Aorta (tissue), 5 donors: ENCODE measurements at regions not wholly inside any gene's neighbourhood (a gene's known extent, or its start where the extent isn't known, plus 50 kb on each side); places are given as distances from the start of the nearest gene placed in this dataset.

Experiments used
- ATAC-seq: fragments of 200-7000 bp; cut with Tn5 transposase; one replicate; pipeline ENCODE4 v1.9.1; 2022; ENCODE audit warnings: moderate library complexity; ENCODE audit not compliant: low FRiP score
- DNase-seq, 2 donors: peaks; one replicate each; pipeline ENCODE4 v3.0.0-alpha.2; 2020
- H3K27ac ChIP-seq, 2 donors: one replicate each; pipeline ENCODE4 v1.5.1; 2013; ENCODE audit warnings: low read length in 2 of 2, mild to moderate bottlenecking in 2 of 2, moderate library complexity in 2 of 2, control low read depth in 1 of 2, inconsistent platforms in 1 of 2, low read depth in 1 of 2
- H3K27me3 ChIP-seq, 2 donors: one replicate each; pipeline ENCODE4 v1.6.1; 2013; ENCODE audit warnings: control low read depth in 1 of 2, low read length in 1 of 2, mild to moderate bottlenecking in 1 of 2, moderate library complexity in 1 of 2; ENCODE audit not compliant: insufficient read depth in 2 of 2, control insufficient read depth in 1 of 2
- H3K36me3 ChIP-seq, 2 donors: one replicate each; pipeline ENCODE4 v1.6.1; 2013; ENCODE audit warnings: control low read depth in 1 of 2, low read length in 1 of 2, mild to moderate bottlenecking in 1 of 2; ENCODE audit not compliant: insufficient read depth in 2 of 2, control insufficient read depth in 1 of 2
- H3K4me1 ChIP-seq, 2 donors: one replicate each; pipeline ENCODE4 v1.6.1; 2013; ENCODE audit warnings: low read length in 2 of 2, control low read depth in 1 of 2, mild to moderate bottlenecking in 1 of 2, moderate library complexity in 1 of 2; ENCODE audit not compliant: insufficient read depth in 2 of 2, control insufficient read depth in 1 of 2
- H3K4me3 ChIP-seq, 2 donors: one replicate each; pipeline ENCODE4 v1.5.1; 2013; ENCODE audit warnings: low read length in 2 of 2, control low read depth in 1 of 2, mild to moderate bottlenecking in 1 of 2
- H3K9me3 ChIP-seq: one replicate; pipeline ENCODE4 v1.6.1; 2013; ENCODE audit warnings: mild to moderate bottlenecking, low read length; ENCODE audit not compliant: control insufficient read depth
- WGBS, 2 donors: extraction: QIAGEN DNeasy Blood & Tissue Kit; methylation state at CpG; one replicate each; pipeline ENCODE4 v1.1.7; 2013; 5-methylcytosine and 5-hydroxymethylcytosine counted together
- intact Hi-C, 2 donors: fragments of 100-400 bp; cut with DNase I; formaldehyde crosslinking; loops; one replicate each; pipeline versions ENCODE4 v1.14.2 to v1.15.0; 2022
- donor health status: healthy with polysubstance abuse.
- donor health status: Bipolar disorder and iron deficiency.
- donor health status: DM: no; HTN: no; CAD: no.
- donor health status: DM: no; HTN: no; CAD: no.
- donor health status: DM: yes; HTN: yes; CAD: no.

DNA sequence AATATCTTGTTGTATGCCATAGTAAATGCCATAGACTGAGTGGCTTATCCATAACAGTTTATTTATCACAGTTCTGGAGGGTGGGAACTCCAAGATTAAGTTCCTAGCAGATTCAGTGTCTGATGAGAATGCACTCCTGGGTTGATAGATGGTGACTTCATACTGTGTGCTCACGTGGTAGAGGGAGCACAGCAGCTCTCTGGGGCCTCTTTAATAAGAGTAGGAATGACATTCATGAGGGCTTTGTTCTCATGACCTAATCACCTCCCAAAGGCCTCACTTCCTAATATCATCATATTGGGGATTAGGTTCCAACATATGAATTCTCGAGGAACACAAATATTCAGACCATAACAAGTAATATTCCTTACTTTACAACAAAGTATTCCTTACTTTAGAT, 98.1 kb upstream of the SH3BP4 start:
- no peak for DNase-seq
- no peaks in the 10 kb centered on the region for H3K4me1 ChIP-seq
- no peaks in the 10 kb centered on the region for H3K27me3 ChIP-seq
- no peaks in the 10 kb centered on the region for H3K36me3 ChIP-seq
- H3K9me3 ChIP-seq = peaks cover 1% of the 10 kb centered on the region
- no peak for ATAC-seq
- WGBS, 2 donors = 90 to 92% methylated on average over 2 of the region's 2 CpGs
- H3K27ac ChIP-seq = no peak overlapping the region
- intact Hi-C loops = no loop called here
- no peak overlapping the region for H3K4me3 ChIP-seq

GRCh38 chr2:234852941-234853340, 98.9 kb upstream of the SH3BP4 start:
- Histone ChIP-seq H3K27ac (no peak overlapping the region), H3K9me3 (peaks cover 1% of the 10 kb centered on the region), H3K4me1 (no peaks in the 10 kb centered on the region), H3K4me3 (no peak overlapping the region), H3K27me3 (no peaks in the 10 kb centered on the region), H3K36me3 (no peaks in the 10 kb centered on the region)
- WGBS, 2 donors = 91 to 93% methylated on average over 5 of the region's 5 CpGs
- DNase-seq = no peak
- intact Hi-C loops = no loop called here
- ATAC-seq = no peak

DNA sequence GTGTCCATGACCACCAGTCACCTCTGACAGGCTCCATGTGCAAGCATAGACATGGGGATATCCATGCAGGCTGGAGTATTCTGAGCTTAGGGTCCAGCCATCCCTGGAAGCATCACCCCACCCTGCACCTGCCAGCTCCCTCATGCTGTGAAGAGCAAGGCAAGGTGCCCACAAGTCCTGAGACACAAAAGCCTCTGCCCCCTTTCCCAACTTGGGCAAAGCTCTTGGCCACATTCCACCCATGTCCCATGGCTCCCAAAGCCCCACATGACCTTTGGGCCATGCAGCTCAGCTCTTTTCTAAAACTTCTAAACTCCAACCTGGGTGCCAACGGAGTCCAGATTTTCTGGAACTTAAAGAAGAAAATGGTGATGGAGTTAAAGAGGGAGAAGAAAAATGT, 99.8 kb upstream of the SH3BP4 start:
- Histone ChIP-seq H3K4me1 (no peaks in the 10 kb centered on the region), H3K4me3 (no peak overlapping the region), H3K27me3 (no peaks in the 10 kb centered on the region), H3K9me3 (peaks cover 1% of the 10 kb centered on the region), H3K27ac (no peak overlapping the region), H3K36me3 (no peaks in the 10 kb centered on the region)
- intact Hi-C loops = no loop called here
- DNase-seq (no peak), ATAC-seq (no peak)
- 88 to 94% methylated on average over 1 of the region's 1 CpG for WGBS, 2 donors

DNA sequence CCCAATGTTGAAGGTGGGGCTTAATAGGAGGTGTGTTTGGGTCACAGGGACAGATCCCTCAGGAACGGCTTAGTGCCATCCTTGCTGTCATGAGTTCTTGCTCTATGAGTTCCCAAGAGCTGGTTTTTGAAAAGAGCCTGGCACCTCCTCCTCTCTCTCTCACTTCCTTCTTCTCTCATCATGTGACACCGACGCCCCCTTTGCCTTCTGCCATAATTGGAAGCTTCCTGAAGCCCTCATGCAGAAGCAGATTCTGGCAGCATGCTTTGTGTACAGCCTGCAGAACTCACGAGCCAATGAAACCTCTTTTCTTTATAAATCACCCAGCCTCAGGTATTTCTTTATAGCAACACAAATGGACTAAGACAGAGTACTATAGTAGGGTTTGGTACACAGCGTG, 100.4 kb upstream of the SH3BP4 start:
- ATAC-seq = no peak

GRCh38 chr2:234850818-234851217, 101.0 kb upstream of the SH3BP4 start:
- Histone ChIP-seq H3K4me1 (no peaks in the 10 kb centered on the region), H3K27me3 (no peaks in the 10 kb centered on the region), H3K27ac (no peak overlapping the region), H3K36me3 (no peaks in the 10 kb centered on the region), H3K9me3 (peaks cover 1% of the 10 kb centered on the region), H3K4me3 (no peak overlapping the region)
- ATAC-seq = no peak
- intact Hi-C loops = no loop called here
- 93 to 96% methylated on average over 5 of the region's 5 CpGs for WGBS, 2 donors
- DNase-seq = no peak

More for the DNA sequence above, 100.4 kb upstream of the SH3BP4 start:
- H3K36me3 ChIP-seq = no peaks in the 10 kb centered on the region
- no peak for DNase-seq
- WGBS, 2 donors = 93 to 94% methylated on average over 5 of the region's 5 CpGs
- H3K27me3 ChIP-seq = no peaks in the 10 kb centered on the region
- peaks cover 1% of the 10 kb centered on the region for H3K9me3 ChIP-seq
- H3K4me3 ChIP-seq = no peak overlapping the region
- intact Hi-C loops = no loop called here
- H3K27ac ChIP-seq = no peak overlapping the region
- no peaks in the 10 kb centered on the region for H3K4me1 ChIP-seq

DNA sequence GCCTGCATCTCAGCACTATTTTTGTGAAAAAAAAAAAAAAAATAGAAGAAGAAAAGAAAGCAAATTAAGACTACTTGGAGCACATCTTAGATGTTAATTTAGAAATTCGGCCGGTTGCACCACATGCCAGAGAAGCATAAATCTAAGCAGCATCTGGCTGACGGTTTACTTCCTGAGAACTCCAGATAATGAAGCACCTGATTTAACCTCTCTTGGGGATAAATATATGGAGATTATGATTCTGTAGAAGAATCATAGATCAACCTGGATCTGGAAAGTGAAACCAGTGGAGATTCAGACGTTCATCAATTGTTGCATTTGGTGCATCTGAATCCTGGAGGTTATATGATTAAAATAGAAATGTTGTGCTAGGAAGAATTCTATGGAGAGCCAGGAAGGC, 102.1 kb upstream of the SH3BP4 start:
- WGBS, 2 donors = 89 to 92% methylated on average over 4 of the region's 4 CpGs
- Histone ChIP-seq H3K27me3 (no peaks in the 10 kb centered on the region), H3K4me3 (no peak overlapping the region), H3K4me1 (no peaks in the 10 kb centered on the region), H3K36me3 (no peaks in the 10 kb centered on the region), H3K9me3 (no peaks in the 10 kb centered on the region), H3K27ac (no peak overlapping the region)
- DNase-seq (no peak), ATAC-seq (no peak)
- intact Hi-C loops = no loop called here

DNA sequence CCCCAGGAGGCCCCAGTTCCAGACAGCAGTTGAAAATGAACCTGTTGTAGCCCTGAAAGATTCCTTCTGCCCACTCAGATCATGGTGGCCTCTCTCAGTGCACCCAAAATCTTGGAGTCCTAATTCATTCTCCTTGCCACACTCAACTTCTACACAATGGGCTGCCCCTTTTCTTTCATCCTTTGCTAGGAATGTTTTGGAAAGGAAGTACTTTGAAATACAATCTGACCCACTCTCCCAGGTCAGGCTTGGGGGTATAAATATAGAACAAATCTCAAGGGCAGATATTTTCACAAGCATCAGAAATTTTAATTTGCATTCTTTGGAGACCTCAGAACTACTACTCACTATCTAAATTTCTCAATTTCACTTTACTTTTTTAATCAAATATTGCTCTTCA, 103.2 kb upstream of the SH3BP4 start:
- H3K9me3 ChIP-seq = no peaks in the 10 kb centered on the region
- no peaks in the 10 kb centered on the region for H3K36me3 ChIP-seq
- DNase-seq (no peak), ATAC-seq (no peak)
- no peak overlapping the region for H3K27ac ChIP-seq
- no peak overlapping the region for H3K4me3 ChIP-seq
- intact Hi-C loops = no loop called here
- H3K4me1 ChIP-seq = no peaks in the 10 kb centered on the region
- no peaks in the 10 kb centered on the region for H3K27me3 ChIP-seq

GRCh38 chr2:234847639-234848038, 104.2 kb upstream of the SH3BP4 start:
- WGBS, 2 donors = 97 to 99% methylated on average over 6 of the region's 6 CpGs
- Histone ChIP-seq H3K27ac (no peak overlapping the region), H3K4me3 (no peak overlapping the region), H3K9me3 (no peaks in the 10 kb centered on the region), H3K27me3 (no peaks in the 10 kb centered on the region), H3K4me1 (no peaks in the 10 kb centered on the region), H3K36me3 (no peaks in the 10 kb centered on the region)
- intact Hi-C loops = no loop called here
- DNase-seq = no peak
- no peak for ATAC-seq

GRCh38 chr2:234847364-234847635, 104.5 kb upstream of the SH3BP4 start:
- 93 to 98% methylated on average over 6 of the region's 6 CpGs for WGBS, 2 donors
- Histone ChIP-seq H3K36me3 (no peaks in the 10 kb centered on the region), H3K9me3 (no peaks in the 10 kb centered on the region), H3K4me1 (no peaks in the 10 kb centered on the region), H3K4me3 (no peak overlapping the region), H3K27me3 (no peaks in the 10 kb centered on the region), H3K27ac (no peak overlapping the region)
- intact Hi-C loops = no loop called here
- DNase-seq (no peak), ATAC-seq (no peak)
